Activated naive CD8-positive, alpha-beta T cell treated with anti-CD3 and anti-CD28 coated beads, Interleukin-2, amount 50 U/mL, for 24 hours (primary cell): ENCODE measurements at regions not wholly inside any gene's neighbourhood (a gene's known extent, or its start where the extent isn't known, plus 50 kb on each side); places are given as distances from the start of the nearest gene placed in this dataset.

Source experiments
- ATAC-seq: fragments of 150-1000 bp; cut with Tn5 transposase; one replicate; pipeline ENCODE4 v1.10.0; 2021
- DNase-seq: peaks from one replicate; pipeline ENCODE4 v3.0.0; 2021
- H3K27ac Mint-ChIP-seq: one replicate; pipeline ENCODE4 v1.8.0; 2021; ENCODE audit warnings: mild to moderate bottlenecking, mixed read lengths
- H3K27me3 Mint-ChIP-seq: one replicate; pipeline ENCODE4 v1.8.0; 2021; ENCODE audit warnings: mixed read lengths
- H3K36me3 Mint-ChIP-seq: one replicate; pipeline ENCODE4 v1.8.0; 2021; ENCODE audit warnings: low read depth, mixed read lengths
- H3K4me1 Mint-ChIP-seq: one replicate; pipeline ENCODE4 v1.8.0; 2021; ENCODE audit warnings: mixed read lengths
- H3K4me3 Mint-ChIP-seq: one replicate; pipeline ENCODE4 v1.8.0; 2021; ENCODE audit warnings: mild to moderate bottlenecking, moderate library complexity, mixed read lengths
- H3K9me3 Mint-ChIP-seq: one replicate; pipeline ENCODE4 v1.8.0; 2021; ENCODE audit warnings: mixed read lengths

GRCh38 chr2:129780316-129781270 lies 198.9 kb upstream of the RAB6C start:
- DNase-seq (no peak), ATAC-seq (no peak)
- no peak overlapping the region for H3K4me3 Mint-ChIP-seq
- H3K27me3 Mint-ChIP-seq, result peaks cover 4% of the 10 kb centered on the region
- no peaks in the 10 kb centered on the region for H3K9me3 Mint-ChIP-seq
- no peaks in the 10 kb centered on the region for H3K4me1 Mint-ChIP-seq
- no peak overlapping the region for H3K27ac Mint-ChIP-seq
- no peaks in the 10 kb centered on the region for H3K36me3 Mint-ChIP-seq

DNA sequence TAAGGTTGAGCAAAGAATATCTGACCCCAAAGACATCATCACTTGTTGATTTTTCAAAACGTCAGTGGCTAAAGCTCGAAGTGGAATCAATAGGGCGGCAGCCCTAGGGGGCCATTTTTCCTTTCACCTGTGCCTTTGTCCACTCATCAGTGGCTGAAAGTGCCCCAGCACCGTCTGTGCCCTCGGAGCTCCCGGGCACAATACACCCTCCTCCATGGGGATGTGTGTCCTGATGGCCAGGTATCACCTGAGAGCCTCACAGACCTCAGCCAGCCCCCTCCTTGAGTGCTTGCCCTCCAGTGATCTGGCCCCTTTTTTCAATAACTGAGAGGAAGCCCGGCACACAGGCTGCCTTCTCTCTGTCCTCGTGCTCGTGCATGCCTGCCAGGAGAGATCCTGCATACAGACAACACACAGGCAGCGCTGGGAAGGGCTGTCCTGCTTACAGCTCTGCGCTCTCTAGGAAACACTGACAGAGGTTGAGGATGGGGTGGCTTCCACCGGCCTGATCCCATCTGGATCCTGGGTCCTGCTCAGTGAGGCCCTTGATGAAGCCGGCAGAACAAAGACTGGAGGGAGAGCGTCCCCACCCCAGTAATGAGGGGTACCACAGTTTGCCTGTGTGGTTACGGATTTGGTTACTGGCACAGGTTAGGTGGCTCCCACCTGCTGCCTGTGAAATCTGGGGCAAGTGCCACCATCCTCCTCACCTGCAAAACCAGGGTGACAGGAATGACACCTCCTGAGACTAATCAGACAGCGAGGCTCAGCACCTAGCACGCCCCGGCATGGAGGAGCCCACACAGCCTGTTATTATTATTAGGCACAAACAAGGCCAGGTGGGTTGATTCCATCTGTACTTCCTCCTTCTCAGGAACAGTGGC lies 197.5 kb upstream of the RAB6C start:
- H3K27me3 Mint-ChIP-seq, result peaks cover 4% of the 10 kb centered on the region
- no peaks in the 10 kb centered on the region for H3K36me3 Mint-ChIP-seq
- ATAC-seq (no peak), DNase-seq (no peak)
- no peaks in the 10 kb centered on the region for H3K4me1 Mint-ChIP-seq
- H3K9me3 Mint-ChIP-seq, result no peaks in the 10 kb centered on the region
- H3K27ac Mint-ChIP-seq, result no peak overlapping the region
- no peak overlapping the region for H3K4me3 Mint-ChIP-seq

GRCh38 chr2:129782633-129782990 lies 196.9 kb upstream of the RAB6C start:
- DNase-seq (no peak), ATAC-seq (no peak)
- no peaks in the 10 kb centered on the region for H3K9me3 Mint-ChIP-seq
- no peak overlapping the region for H3K27ac Mint-ChIP-seq
- H3K36me3 Mint-ChIP-seq, result no peaks in the 10 kb centered on the region
- H3K27me3 Mint-ChIP-seq, result peaks cover 5% of the 10 kb centered on the region
- no peak overlapping the region for H3K4me3 Mint-ChIP-seq
- no peaks in the 10 kb centered on the region for H3K4me1 Mint-ChIP-seq

GRCh38 chr2:129784486-129784885 lies 195.0 kb upstream of the RAB6C start:
- Mint-ChIP-seq H3K9me3 (no peaks in the 10 kb centered on the region), H3K27me3 (peaks cover 5% of the 10 kb centered on the region), H3K4me3 (no peak overlapping the region), H3K36me3 (no peaks in the 10 kb centered on the region), H3K4me1 (no peaks in the 10 kb centered on the region), H3K27ac (no peak overlapping the region)
- ATAC-seq (no peak), DNase-seq (no peak)

- peaks cover 2% of the 10 kb centered on the region for H3K27me3 Mint-ChIP-seq
- DNase-seq (no peak), ATAC-seq (no peak)
- no peak overlapping the region for H3K4me3 Mint-ChIP-seq
- no peaks in the 10 kb centered on the region for H3K4me1 Mint-ChIP-seq
- no peaks in the 10 kb centered on the region for H3K36me3 Mint-ChIP-seq
- no peak overlapping the region for H3K27ac Mint-ChIP-seq
- H3K9me3 Mint-ChIP-seq, result no peaks in the 10 kb centered on the region
These were observed 187.8 kb upstream of the RAB6C start for GRCh38 chr2:129791712-129792111.

GRCh38 chr2:129793431-129793902 lies 186.0 kb upstream of the RAB6C start:
- no peaks in the 10 kb centered on the region for H3K9me3 Mint-ChIP-seq
- no peaks in the 10 kb centered on the region for H3K36me3 Mint-ChIP-seq
- H3K4me3 Mint-ChIP-seq, result no peak overlapping the region
- DNase-seq, result no peak
- H3K4me1 Mint-ChIP-seq, result no peaks in the 10 kb centered on the region
- H3K27me3 Mint-ChIP-seq, result no peaks in the 10 kb centered on the region
- ATAC-seq, result no peak
- no peak overlapping the region for H3K27ac Mint-ChIP-seq

DNA sequence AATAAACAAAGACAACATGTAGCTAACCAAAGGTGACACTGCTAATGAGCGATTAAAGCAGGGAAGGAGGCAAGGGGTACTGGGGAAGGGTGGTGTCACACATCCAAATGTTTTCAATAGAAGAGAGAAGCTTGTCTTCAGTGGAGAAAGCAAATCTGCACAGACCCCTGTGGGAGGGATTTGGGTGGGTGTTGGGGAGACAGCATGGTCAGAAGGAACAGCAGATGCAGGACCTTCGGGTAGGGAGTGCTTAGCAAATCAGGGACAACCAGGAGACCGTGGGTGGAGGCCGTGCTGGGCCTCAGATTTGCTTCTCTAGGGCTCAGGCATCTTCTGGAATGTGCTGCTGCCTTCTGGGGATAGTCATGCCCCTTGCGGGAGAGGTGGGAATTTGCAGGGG lies 185.3 kb upstream of the RAB6C start:
- H3K4me3 Mint-ChIP-seq, result no peak overlapping the region
- no peak for ATAC-seq
- no peaks in the 10 kb centered on the region for H3K27me3 Mint-ChIP-seq
- no peaks in the 10 kb centered on the region for H3K4me1 Mint-ChIP-seq
- DNase-seq, result no peak
- no peaks in the 10 kb centered on the region for H3K9me3 Mint-ChIP-seq
- no peaks in the 10 kb centered on the region for H3K36me3 Mint-ChIP-seq
- H3K27ac Mint-ChIP-seq, result no peak overlapping the region

GRCh38 chr2:129794540-129794939 lies 184.9 kb upstream of the RAB6C start:
- DNase-seq (no peak), ATAC-seq (no peak)
- Mint-ChIP-seq H3K4me1 (no peaks in the 10 kb centered on the region), H3K9me3 (no peaks in the 10 kb centered on the region), H3K27ac (no peak overlapping the region), H3K36me3 (no peaks in the 10 kb centered on the region), H3K4me3 (no peak overlapping the region), H3K27me3 (no peaks in the 10 kb centered on the region)

DNA sequence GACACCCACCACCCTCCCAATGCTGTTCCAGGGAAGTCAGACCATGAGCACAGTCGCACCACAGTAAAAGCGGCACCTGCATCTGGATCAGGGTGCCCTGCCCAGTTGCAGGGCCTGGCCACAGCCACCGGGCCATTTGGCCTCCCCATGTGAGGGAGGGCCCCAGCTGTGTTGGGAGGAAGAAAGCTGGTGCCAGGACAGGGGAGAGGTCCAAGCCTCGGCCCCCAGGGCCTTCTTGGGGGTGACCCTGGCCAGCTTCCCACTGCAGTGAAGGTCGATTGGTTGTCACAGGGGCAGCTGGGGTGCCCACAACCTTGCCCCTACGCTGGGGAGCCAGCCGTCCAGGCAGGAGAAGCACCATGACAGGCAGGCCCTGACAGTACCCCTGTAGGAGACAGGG lies 183.2 kb upstream of the RAB6C start:
- Mint-ChIP-seq H3K4me1 (no peaks in the 10 kb centered on the region), H3K36me3 (no peaks in the 10 kb centered on the region), H3K4me3 (no peak overlapping the region), H3K27me3 (no peaks in the 10 kb centered on the region), H3K27ac (no peak overlapping the region), H3K9me3 (no peaks in the 10 kb centered on the region)
- no peak for DNase-seq
- ATAC-seq, result no peak

GRCh38 chr2:129796801-129797488 lies 182.5 kb upstream of the RAB6C start:
- H3K9me3 Mint-ChIP-seq, result no peaks in the 10 kb centered on the region
- no peaks in the 10 kb centered on the region for H3K27me3 Mint-ChIP-seq
- DNase-seq, result no peak
- no peak overlapping the region for H3K4me3 Mint-ChIP-seq
- ATAC-seq, result no peak
- H3K4me1 Mint-ChIP-seq, result no peaks in the 10 kb centered on the region
- no peak overlapping the region for H3K27ac Mint-ChIP-seq
- H3K36me3 Mint-ChIP-seq, result no peaks in the 10 kb centered on the region

DNA sequence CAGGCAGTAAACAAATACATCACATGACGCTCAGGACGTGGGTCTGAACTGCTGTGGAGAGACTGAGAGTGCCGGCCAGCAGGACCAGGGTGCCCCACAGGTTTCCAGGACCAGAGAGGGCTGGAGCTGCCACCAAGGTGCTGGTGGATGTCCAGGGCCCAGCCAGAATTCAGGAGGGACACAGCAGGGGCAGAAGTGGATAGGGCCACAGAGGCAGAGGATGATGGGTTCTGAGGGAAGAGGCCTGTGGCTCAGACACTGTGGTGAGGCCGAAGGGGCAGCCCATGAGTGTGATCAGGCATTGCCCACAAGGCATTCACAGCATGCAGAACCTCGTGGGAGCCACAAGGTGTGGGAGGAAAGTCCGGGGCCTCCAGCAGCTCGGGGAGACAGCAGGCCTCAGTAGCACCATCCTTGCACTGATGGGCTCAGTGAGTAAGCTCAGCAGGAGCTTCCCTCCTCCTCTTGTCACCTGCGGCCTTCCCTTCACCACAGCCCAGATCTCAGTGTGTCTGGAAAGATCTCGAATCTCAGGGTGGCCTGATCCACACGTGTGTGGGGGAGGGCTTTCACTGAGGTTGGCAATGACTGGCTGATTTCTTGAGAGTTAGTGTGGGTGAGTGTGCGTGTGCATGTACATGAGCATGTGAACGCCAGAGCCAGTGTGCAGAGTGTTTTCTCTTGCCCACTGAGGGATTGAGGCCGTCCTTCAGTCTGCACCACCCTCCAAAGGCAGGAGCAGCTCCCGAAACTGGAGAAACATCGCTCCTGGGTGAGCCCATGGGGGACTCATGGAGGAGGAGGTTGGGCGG lies 181.8 kb upstream of the RAB6C start:
- Mint-ChIP-seq H3K4me1 (no peaks in the 10 kb centered on the region), H3K9me3 (no peaks in the 10 kb centered on the region), H3K36me3 (no peaks in the 10 kb centered on the region), H3K4me3 (no peak overlapping the region), H3K27me3 (no peaks in the 10 kb centered on the region), H3K27ac (no peak overlapping the region)
- ATAC-seq, result no peak
- DNase-seq, result no peak

- Mint-ChIP-seq H3K27me3 (no peaks in the 10 kb centered on the region), H3K4me3 (no peak overlapping the region), H3K9me3 (no peaks in the 10 kb centered on the region), H3K27ac (no peak overlapping the region), H3K4me1 (no peaks in the 10 kb centered on the region), H3K36me3 (no peaks in the 10 kb centered on the region)
- no peak for DNase-seq
- no peak for ATAC-seq
These were observed 181.2 kb upstream of the RAB6C start for GRCh38 chr2:129798301-129798581.

DNA sequence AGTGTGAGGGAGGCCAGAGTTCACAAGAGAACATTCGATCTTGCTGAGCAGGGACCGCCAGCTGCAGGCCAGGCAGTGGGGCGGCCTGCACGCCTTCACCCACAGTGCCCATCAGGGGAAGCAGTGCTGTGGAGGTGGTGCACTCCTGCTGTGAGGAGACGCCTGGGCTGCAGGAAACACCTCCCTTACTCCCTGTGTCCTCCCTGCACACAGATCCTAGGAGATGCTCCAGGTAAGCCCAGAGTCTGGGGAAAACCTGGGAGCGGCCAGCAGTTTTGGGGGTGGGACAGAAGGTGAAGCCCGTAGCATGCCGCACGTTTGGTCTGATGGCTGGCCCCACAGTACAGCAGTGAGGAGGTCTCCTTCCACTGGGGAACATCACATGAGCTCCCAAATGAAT lies 180.8 kb upstream of the RAB6C start:
- DNase-seq (no peak), ATAC-seq (no peak)
- Mint-ChIP-seq H3K27me3 (no peaks in the 10 kb centered on the region), H3K4me3 (no peak overlapping the region), H3K36me3 (no peaks in the 10 kb centered on the region), H3K9me3 (no peaks in the 10 kb centered on the region), H3K27ac (no peak overlapping the region), H3K4me1 (no peaks in the 10 kb centered on the region)
